ENCODE measurements at regions not wholly inside any gene's neighbourhood (a gene's known extent, or its start where the extent isn't known, plus 50 kb on each side); places are given as distances from the start of the nearest gene placed in this dataset.

- DNase-seq: no peak
These were observed 62.4 kb upstream of the MDFIC start for GRCh38 chr7:114859477-114859876.

GRCh38 chr7:114860206-114860605 is 61.7 kb upstream of the MDFIC start:
- DNase-seq: no peak

GRCh38 chr7:114862406-114862805 is 59.5 kb upstream of the MDFIC start:
- DNase-seq: no peak

GRCh38 chr7:114864278-114864677 is 57.6 kb upstream of the MDFIC start:
- no peak for DNase-seq

GRCh38 chr7:114865564-114865963 is 56.3 kb upstream of the MDFIC start:
- peak; percentile 57 to 67 for DNase-seq
